Activated CD4-positive, CD25-positive, alpha-beta regulatory T cell treated with anti-CD3 and anti-CD28 coated beads, Interleukin-2, amount 50 U/mL, for 16 hours (primary cell): ENCODE measurements at regions not wholly inside any gene's neighbourhood (a gene's known extent, or its start where the extent isn't known, plus 50 kb on each side); places are given as distances from the start of the nearest gene placed in this dataset.
"Not testable (repeated sequence)": the region's sequence is repeated elsewhere in the genome, so short reads cannot be mapped to it uniquely, and the experiment has no call there.

Source experiments
- DNase-seq: peaks from one replicate; pipeline ENCODE4 v3.0.0-alpha.2; 2020; ENCODE audit warnings: low read depth, low spot score

DNA sequence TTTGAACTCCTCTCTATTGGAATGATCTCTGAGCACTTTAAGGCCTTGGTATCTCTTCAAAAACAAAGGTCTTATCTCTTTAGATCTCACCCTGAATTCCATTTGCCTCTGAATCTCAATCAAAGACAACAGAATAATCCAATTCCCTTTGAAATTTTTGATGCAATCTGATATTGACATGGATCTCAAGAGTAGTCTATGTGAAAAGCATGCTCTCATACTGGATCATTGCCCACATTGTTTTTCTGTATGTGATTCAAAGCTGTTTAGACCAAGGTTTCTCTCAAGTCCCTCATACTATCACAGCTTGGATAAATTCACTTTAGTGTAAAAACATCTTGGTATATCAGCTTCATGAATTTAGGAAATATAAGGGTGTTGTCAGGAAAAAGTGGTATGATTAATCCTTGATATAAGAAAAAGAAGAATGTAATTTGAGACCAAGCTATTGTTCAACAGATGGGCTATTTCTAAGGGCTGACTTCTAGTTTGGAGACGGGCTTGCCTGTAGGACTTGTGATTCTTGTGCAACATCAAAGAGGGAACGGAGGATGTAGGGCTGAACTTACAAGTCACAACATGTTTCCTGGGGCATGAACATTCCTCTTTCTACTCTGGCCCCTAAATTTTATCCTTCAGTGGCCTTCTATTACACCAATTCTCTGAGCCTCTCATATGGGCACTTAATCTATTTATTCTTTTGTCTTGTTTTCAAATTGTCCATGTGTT, 77.9 kb upstream of the CITED2 start:
- no peak for DNase-seq

- no peak for DNase-seq
Measured at GRCh38 chr6:139449611-139450000, 75.2 kb upstream of the CITED2 start.

DNA sequence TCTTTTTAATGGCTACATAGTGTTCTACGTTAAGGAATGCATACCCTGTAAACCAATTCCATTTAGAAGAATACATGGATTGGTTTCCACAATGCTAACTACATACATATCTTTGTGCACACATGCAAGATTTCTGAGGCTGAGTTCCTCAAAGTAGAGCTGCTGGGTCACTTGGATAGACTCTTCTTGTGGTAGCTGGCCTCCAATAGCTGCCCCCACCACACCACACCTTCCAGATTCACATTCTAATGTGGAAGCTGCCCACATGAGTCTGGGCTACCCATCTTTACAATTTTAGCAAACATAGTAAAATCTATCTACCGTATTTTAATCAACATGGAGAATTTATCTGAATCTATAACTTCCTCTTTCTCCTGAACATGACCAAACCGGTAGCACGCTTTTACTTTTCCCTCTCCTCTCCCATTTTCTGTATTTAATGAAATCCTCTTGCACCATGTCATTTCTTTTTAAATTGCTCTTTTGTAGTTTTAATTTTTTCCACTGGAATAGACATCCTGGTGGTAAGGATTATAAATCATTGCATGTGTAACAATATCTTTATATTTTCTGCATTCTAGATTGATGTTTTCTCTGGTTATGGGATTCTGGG, 74.7 kb upstream of the CITED2 start:
- DNase-seq: no peak

DNA sequence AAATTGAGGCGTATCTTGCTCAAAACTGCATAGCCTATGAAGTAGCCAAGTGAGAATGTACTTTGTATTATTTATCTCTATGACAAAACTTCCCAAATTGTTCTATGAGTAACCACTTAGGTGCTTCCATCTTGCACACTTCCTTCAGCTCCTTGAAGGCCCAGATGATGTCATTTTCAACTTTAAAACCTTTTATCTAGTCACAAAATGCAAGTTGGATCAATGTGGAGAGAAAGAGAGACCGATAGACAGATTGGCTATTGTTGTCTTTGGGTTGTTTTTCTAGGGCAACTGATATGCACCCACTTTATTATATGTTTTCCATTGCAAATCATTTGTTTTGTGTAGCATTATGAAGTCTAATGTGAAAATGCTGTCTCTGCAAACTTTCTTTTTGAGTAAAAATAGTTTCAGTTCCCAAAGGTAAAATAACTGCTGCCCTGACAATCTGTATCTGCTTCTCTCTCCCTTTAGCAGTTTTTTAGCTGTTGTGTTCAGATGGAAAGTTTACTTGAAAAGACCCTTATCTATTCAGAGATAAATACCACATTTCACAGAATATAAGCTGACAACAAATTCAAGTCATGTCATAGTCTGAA, 73.7 kb upstream of the CITED2 start:
- DNase-seq: no peak

DNA sequence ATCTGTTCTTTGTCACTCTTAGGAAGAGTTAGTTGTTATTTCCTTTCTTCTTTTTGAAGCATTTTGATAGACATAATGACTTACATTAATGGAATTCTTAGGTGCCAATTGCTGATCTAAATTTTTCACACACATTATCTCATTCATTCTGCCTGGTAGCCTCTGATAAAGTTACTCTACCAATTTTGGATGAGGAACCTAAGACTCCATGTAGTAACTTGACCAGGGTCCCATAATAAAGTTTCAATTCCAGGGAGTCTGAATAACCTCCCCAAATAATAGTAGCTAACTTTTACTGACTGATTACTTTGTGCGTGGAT, 73.2 kb upstream of the CITED2 start:
- no peak for DNase-seq

GRCh38 chr6:139446768-139447655, 72.6 kb upstream of the CITED2 start:
- DNase-seq: no peak

DNA sequence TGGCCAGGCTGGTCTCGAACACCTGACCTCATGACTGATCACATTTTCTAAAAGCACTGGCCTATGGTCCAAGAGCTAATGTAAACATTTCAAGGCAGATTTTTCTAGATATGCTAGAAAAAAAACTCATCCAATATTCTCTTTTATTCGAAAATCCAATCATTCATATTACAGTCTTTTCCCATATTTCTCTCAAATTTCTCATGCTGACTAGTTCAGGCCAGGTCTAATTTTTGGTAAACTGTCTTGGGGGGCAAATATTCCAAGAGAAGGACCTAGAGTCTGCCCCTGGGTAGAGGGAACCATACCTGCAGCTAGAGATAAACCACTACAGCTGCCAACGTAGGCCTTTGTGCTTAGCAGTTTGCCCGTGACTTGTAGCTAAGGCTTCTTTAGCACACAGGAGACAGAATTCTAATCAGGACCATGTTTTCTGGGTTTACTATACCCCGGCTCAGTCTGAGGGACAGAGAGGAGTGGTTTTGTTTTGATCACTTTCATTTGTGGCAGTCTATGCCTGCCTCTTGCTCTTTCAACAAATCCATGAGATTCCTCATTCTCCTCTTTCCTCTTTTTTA, 71.8 kb upstream of the CITED2 start:
- no peak for DNase-seq

DNA sequence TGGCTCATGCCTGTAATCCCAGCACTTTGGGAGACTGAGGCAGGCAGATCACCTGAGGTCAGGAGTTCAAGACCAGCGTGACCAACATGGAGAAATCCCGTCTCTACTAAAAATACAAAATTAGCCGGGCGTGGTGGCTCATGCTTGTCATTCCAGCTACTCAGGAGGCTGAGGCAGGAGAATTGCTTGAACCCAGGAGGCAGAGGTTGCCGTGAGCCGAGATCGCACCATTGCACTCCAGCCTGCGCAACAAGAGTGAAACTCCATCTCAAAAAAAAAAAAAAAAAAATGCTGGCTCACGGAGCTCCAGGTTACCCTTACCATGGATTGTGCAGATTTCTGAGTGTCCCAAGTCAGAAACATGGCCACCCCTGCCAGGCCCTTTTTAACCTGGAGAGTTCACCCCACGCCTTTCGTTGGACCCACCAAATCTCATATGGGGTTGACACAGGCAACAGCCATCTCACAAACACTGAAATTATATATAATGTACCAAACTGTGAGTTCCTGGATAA, 69.9 kb upstream of the CITED2 start:
- not testable (repeated sequence) for DNase-seq

DNA sequence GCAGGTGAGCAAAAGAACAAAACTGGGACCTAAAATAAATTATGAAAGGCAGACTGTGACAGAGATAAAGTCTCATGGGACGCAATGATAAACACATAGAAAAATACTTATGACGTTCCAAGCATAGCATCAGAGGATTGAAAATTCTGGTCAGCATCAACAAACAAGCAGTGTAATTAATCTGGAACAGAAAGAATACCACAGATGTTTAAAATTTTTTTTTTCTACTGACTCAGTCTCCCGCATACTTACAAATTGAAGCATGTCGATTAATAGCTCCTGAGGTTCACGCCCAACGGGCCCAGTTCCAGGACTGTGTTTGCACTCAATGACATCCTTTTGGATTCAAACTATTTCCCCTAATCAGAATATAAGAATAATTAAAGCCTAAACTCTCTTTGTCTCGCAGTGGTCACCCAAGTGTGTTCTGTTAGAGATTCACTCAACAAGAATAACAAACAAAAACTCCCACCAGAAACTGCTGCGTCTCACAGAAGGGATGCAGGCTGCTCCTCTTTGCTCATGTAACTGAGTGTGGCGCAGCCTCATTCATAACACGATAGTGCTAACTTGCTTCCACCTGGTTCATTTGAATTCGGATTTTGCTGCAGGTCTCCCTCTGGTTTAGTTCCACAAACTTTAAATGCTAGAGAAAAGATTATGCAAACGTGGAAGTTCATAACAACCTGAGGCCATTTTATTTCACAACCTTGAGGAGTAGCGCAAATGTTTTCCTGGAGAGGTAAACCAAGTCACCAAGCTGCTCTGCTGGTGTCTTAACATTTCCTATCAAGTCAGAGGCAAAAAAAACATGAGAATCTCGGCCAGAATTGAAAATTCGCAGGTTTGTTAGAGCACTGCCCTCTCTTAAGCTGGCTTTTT, 69.0 kb upstream of the CITED2 start:
- no peak for DNase-seq

DNA sequence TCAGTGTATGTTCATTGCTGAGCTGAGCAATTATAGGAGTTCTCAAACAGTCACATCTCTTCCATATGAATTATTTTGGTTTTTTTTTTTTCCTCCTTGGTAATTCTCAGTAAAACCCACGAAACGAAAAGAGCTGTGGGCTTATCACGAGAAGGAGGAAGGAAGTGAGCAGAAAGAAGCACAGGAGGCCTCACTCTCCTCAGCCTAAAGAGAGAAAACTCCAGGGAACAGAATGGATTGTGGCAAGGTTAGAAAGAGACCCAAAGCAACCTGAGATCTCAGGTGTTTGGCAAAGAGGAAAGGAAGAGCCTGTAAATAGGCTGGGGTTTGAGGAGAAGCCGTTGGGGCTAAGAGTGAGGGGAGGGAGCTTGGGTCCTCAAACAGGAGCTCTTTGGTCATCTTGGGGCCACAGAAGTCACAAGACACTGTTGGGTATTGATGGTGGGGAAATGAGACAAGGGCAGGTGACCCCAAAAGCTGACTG, 67.8 kb upstream of the CITED2 start:
- DNase-seq: no peak

DNA sequence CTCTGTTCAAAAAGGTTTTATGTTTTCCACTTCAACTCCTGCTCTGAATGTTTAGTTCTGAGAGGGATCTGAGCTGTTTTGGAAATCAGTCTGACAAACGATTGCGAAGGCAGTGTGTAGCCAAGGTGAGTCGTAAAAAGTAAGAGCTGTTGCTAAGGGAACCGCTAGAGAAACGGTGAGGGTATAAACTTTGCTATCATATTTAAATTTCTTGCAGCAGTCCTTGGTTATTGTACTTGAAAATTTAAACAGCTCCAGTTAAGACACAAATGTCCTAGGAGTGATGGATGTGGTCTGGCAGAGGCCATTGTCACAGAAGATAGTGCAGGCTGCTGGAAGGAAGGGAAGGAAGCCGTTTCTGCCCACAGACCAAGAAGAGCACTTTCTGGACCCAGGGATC, 64.9 kb upstream of the CITED2 start:
- DNase-seq: no peak

DNA sequence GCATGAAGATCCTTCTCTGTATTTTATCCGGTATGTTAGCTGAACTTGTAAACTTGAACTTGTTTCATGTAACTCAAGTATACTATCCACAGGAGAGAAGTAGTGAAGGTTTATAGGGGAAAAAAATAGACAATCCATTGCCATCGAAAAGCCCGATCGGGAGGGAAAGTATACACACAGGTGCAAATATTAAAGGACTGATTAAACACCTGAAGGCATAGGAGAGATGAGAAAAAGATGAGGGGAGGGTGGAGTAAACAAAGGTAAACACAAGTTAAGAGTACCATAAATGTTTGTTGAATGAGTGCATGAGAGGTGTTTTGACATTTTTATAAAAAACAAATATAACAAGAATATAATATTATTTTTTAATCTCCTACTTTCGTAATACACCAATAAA, 64.3 kb upstream of the CITED2 start:
- no peak for DNase-seq

DNA sequence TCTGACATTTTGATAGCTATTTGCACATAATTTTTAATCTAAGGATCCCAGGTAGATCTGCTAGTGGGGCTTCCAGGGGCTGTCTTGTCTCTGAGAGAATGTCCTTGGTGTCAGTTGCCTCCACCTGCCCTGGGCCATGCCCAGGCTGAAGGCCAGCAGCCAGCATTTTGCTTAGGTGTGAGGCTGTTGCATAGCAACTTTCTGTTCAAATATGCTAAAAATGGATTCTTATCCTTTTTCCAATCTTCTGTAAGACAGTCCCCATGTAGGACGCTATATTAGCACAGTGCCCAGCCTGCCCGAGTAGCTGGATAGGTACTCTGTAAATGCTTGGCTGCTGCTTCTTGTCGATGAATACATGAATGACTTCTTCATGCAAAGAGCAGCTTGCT, 62.5 kb upstream of the CITED2 start:
- DNase-seq: no peak

DNA sequence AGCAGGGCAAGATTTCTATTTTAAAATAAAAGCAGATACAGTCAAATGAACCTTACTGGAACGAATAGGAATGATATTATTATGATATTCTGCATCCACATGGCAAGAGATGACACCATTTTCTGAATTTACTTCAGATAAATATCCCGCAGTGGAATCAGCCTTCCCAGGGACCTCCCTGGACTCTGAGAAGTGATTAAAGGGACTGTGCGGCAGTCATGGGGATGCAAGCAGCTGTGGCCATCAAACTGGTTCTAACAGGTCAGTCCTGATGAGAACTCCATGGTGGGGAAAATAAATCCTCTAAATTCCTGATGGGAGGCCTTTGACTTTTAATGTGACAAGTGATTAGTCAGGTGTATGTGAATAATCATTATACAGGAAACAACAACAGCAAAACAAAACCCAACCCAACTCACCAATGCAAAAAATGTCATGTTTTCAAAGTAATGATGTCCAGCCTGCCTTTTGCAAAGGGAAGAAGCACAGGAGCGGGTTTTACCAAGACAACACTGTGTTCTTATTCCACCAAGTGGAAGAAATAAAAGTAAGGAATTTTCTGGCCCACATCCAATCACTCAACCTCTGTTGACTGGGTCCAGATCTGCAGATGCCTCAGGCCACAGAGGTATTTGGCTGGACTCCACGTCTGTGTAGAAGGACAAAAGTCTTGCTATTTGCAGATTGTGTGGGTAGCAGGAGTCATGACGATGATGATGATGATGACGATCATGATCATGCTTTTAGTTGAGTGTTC, 61.9 kb upstream of the CITED2 start:
- DNase-seq: no peak

DNA sequence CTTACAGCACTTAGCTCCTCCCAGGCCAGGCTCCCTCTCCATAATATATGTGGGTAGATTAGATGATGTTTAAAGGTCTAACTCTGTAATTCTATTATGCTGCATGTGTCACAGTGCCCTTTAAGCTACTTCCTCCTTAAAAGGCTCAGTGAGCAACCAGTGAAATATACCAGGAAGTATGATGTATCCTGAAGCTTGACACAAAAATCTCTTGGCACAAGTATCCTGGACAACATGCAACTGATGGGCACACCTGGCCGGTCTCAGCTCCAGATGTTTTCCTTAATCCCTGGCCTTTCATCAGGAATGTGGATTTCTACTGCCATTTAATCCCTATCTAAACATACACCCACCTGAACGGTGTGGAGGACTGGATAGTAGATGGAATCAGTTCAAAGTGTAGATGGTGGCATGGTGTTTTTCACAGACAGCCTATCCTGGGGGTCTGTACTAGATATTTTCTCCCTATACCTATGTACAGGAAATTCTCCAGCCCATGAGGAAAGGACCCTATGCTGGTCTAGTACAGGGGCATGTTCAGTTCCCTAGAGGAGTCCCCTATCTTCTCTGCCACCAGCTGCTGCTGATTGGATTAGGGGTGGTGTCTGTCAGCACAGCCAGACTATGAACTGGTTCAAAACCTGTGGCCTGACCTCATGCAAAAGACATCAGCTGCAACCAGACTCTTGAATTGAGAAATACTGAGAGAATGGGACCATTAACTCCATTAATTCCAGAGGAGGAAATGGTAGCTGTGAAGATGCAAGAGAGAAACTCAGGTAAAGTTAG, 59.4 kb upstream of the CITED2 start:
- DNase-seq: no peak

DNA sequence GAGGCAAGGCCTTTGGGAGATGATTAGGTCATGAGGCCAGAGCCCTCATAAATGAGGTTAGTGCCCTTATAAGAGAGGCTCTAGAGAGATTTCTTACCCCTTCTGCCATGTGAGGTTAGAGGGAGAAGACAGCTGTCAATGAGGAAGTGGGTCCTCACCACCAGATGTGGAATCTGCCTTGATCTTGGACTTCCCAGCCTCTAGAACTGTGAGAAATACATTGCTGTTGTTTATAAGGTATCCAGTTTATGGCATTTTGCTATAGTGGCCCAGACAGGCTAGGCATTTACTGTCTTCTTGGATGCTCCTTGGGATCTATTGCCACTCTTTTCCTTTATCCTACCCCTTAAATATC, 57.1 kb upstream of the CITED2 start:
- DNase-seq: no peak

DNA sequence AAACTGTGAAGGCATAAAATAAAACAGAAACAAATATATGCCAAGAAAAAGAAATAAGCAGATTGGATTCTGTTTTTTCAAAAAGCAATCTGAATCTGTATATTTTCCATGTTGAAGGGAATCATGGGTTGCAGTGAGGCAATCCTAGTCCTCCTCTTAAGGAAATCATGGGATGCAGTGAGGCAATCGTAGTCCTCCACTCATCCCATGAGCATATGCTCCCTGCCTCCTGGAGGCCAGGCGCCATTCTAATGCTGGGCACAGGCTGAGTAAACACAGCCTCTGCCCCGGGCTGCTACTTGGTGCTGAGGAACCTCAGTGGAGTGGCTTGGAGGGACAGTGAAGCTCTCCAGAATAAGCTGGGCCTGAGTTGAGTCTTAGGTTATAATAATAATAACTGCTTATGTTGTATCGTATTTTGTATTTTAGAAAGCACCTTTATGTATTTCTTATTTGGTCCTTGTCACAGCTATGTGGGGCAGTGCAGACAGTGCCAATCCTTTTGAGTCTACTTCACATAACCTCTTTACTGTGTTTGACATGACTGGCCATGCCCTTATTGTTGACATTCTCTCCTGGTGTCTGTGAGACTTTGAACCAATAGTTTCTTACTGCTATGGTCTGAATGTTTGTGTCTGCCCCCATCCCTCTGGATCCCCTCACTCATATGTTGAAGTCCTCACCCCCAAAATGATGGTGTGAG, 56.6 kb upstream of the CITED2 start:
- DNase-seq: no peak

- DNase-seq: no peak
Measured at GRCh38 chr6:139429580-139430145, 55.2 kb upstream of the CITED2 start.
